ENCODE measurements at regions not wholly inside any gene's neighbourhood (a gene's known extent, or its start where the extent isn't known, plus 50 kb on each side); places are given as distances from the start of the nearest gene placed in this dataset.
"Not testable (repeated sequence)": the region's sequence is repeated elsewhere in the genome, so short reads cannot be mapped to it uniquely, and the experiment has no call there.

DNA sequence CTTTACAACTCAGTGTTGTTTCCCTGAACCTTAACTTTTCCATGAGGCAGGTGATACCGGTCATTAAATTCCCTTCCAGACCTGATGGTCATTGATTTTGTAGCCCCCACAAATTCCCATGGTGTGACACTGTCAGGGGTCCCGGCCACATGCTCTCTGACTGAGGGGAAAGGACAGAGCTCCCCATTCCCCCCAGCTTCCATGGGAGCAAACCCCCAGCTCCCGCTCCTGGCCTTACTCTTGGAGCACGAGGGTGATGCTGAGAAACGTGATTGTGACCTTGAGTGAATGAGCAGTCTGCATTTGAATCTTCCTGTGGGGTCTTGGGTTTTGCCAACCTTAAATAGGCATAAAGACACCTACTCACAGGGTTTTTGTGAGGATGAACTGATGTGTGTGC lies 366.8 kb downstream of the RPS6KC1 start:
- no peak for DNase-seq

DNA sequence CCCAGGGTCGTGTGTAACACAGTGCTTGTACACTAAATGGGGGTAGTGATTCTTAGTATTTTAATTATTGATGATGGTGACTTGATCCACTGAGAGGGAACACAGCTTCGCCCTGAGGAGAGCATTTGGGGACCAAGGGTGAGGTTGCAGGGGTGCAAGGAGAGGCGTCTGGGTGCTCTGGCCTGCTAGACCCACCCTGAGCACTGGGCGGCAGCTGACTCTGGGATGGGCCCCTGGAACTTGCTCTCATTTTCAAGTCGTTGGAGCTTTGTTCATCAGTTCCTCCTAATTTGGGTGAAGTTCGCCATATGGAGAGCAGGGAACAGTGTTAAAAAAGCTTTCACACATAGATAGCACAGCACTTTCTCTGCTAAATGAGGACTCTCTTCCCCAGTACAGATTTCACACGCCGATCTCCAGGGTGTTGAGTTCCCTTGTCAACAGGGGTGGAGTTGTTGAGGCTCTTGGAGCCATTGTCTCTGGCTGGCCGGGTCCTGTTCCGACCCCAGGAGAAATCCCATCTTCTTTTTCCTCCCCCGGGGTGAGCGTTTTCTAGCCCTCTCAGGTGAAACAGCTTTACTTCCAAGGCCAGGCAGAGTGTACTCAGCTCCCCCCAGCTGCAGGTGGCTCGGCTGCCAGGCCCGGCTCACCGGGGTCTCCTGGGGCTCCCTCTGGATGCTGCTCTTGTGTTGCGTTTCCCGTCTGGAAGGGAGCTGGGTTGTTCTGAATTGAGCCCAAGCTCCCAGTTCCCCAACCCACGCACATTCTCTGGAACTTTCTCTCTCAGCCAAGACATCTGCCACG lies 367.4 kb downstream of the RPS6KC1 start:
- DNase-seq, result no peak

GRCh38 chr1:213419401-213420030 lies 368.5 kb downstream of the RPS6KC1 start:
- no peak for DNase-seq

- not testable (repeated sequence) for DNase-seq
Observed at GRCh38 chr1:213421178-213421577, 370.1 kb downstream of the RPS6KC1 start.

- no peak for DNase-seq
Observed at GRCh38 chr1:213423041-213423440, 372.0 kb downstream of the RPS6KC1 start.

DNA sequence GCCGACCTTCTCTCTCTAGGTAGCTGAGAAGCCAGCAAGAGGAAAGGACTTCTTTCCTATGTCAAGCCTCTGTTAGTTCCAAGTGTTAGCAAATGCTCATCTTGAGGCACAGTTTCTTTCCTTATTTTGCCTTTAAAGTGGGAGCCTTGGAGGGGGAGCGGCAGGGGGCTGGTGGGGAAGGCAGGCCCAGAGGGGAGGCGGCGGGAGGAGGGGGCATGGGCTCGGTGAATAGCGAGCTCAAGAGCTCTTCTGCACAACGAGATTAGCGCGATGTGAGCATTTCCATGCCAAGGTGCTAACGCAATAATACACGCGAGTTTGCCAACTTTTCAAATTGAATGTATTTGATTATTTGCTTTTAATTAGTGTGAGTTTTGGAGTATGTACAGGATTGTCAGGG lies 372.6 kb downstream of the RPS6KC1 start:
- DNase-seq, result no peak

DNA sequence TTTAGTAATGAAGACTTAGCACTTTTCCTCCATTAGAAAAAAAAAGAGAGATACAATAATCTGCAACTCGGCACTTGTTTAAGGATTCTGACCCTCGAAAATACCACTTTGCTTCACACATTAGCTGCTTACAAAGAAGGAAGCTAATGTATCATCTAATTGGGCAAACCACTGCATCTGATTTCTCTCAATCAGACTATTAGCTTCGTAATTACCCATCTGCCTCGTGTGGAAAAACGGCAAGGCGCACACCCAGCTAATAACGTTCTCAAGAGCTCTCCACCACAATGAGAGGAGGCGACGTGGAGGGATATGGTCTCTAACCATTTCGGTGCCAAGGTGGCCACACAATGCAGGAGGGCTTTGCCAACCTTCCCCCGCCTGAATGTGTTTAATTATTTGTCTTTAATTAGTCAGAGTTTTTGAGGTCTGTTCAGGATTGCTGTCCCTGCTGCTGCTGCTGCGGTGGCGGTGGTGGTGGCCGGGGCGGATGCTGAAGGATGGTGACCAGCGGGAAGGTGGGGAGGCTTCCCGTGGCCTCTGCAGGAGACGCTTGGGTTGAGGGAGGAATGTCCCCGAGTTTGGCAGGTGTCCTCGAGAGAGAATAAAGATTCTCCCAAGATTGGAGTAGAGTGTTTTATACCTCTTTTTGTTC lies 374.5 kb downstream of the RPS6KC1 start:
- no peak for DNase-seq

- DNase-seq, result no peak
Observed at GRCh38 chr1:213429642-213430041, 378.6 kb downstream of the RPS6KC1 start.

DNA sequence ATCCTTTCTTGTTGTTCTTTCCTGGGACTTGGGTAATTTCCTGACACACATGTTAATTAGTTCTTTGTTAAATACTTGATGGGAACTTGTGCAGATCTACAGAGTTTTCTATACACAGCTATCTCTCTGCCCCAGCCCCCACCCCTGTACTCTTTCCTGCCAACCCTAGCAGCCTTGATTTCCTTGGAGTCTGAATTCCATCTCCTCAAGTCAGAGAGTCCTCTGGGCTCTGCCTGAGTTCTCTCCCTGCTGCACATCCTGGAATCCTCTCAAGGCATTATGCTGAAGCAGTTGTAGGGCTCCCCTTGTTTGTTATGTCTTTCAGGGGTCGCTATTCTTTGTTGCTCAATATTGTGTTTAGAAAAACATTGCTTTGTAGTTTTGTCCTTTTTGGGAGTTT lies 384.7 kb downstream of the RPS6KC1 start:
- DNase-seq, result no peak

GRCh38 chr1:213438339-213438738 lies 387.3 kb downstream of the RPS6KC1 start:
- no peak for DNase-seq

- no peak for DNase-seq
Observed at GRCh38 chr1:213439703-213440102, 388.7 kb downstream of the RPS6KC1 start.

DNA sequence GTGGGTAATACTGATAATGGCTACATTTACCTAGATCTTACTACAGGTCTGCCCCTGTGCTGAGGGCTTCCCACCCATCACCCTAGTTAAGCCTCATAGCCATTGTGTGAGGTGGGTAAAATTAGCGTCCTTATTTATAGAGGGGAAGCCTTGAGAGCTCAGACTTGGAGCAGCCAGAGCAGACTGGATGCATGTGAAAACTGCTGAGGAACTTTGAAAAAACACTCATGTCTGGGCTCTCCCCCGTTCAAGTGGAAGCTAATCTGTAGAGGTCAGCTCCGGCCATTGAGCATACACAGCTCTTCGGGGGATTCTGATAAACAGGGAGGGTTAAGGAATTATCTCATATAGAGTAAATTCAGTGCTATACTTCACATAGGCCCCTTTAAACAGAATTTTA lies 389.7 kb downstream of the RPS6KC1 start:
- no peak for DNase-seq

DNA sequence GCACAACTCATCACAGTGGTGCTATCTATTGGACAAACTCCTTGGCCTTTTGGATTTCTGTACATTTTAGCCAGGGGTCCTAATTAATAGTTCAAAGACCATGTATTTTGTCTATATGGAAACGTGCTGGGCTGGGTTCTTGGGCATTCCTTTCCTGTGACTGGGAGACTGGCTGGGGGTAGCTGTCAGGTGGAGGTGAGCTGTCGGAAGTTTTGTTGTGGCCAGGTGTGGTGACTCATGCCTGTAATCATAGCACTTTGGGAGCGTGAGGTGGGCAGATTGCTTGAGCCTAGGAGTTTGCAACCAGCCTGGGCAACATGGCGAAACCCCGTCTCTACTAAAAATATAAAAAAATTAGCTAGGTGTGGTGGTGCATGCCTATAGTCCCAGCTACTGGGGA lies 392.4 kb downstream of the RPS6KC1 start:
- DNase-seq, result no peak

DNA sequence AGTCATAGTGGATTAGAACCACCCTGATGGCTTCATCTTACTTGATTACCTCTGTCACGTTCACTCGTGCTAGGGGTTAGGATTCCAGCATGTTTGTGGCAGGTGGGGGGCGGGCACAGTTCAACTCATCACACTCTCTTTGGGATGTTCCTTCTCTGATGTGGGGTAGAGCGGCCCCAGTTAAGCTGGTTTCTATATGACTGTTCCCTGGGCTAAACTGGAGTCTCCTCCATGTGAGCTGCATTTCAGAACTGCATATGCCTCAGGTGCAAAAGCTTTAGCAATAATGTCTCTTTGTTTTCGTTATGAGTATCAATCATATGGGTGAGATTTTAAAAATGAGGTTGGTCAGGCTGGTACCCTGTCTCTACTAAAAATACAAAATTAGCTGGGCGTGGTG lies 393.2 kb downstream of the RPS6KC1 start:
- DNase-seq, result no peak

GRCh38 chr1:213446496-213446895 lies 395.5 kb downstream of the RPS6KC1 start:
- DNase-seq, result no peak

GRCh38 chr1:213448360-213448759 lies 397.3 kb downstream of the RPS6KC1 start:
- DNase-seq, result no peak

DNA sequence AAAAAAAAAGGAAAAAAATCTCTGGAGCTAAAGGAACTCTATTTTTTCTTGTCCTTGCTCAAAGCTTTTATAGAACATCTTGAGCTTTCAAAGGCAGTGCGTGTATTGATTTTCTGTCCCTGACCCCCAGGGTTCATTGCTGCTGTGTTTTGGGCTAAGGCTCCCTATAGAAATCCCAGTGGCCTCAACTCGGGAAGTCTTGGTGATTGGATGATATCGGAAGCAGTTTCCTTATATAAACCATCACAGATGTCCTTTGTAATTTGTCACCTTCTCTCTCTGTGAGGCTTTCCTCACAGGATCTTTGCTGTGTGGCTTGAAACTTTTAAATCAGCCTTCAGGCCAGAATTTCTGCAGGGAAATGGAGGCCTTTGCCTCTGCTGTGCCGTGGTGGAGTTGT lies 397.7 kb downstream of the RPS6KC1 start:
- DNase-seq, result no peak

DNA sequence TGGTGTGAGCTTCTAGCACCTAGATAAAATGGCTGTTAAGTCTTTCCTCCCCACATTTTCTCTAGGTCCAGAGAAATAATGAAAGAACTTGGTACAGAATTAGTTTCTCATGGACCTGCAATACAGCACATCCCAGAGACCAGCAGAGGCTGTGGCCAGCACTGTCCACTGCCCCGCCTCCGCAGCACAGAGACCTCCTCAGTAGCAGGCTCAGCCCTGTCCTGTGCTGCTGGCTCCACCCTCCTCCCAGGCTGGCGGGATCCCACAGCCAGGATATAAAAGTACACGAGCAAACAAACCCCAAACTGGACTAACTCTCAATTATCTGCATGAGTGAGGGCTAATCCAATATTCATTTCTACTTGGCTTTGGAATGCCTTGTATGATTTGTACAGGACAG lies 401.5 kb downstream of the RPS6KC1 start:
- DNase-seq, result no peak

- DNase-seq, result no peak
Observed at GRCh38 chr1:213457186-213457585, 406.1 kb downstream of the RPS6KC1 start.

DNA sequence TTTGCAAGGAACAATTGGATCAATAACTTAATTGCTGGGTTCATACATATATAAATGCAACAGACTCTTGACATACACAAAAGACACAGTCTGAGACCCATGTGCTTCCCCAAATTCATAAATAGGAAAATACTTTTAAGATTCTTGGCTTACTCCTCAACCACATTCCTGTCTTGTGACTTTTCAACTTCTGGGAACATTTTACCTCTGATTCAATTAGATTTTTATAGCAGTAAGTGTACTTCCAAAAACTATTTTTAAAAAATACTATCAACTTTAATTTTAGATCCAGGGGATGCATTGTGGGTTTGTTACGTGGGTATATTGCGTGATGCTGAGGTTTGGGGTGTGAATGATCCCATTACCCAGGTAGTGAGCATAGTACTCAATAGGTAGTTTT lies 406.7 kb downstream of the RPS6KC1 start:
- DNase-seq, result peak; percentile 2

DNA sequence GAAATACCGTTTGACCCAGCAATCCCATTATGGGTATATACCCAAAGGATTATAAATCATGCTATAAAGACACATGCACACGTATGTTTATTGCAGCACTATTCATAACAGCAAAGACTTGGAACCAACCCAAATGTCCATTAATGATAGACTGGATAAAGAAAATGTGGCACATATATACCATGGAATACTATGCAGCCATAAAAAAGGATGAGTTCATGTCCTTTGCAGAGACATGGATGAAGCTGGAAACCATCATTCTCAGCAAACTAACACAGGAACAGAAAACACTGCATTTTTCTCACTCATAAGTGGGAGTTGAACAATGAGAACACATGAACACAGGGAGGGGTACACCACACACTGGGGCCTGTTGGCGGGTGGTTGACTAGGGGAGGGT lies 411.3 kb downstream of the RPS6KC1 start:
- DNase-seq, result not testable (repeated sequence)

- no peak for DNase-seq
Observed at GRCh38 chr1:213464786-213465460, 413.9 kb downstream of the RPS6KC1 start.

DNA sequence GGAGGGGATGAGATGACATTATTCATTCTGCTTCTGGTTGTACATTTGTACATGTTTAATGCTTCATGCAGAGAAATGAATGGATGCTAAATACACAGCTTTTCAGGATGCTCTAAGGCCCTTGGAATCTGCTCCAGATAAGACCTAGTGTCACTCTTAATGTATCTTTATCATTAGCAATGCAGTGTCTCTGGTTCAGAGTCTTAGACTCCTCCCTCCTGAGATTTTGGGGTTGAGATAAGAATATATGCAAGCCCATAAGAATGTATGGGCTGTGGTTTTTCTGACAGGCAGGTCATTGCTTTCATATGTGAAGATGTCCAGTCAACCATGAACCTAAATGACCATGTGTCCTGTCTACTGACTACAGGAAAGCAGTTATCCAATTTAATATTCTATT lies 415.5 kb downstream of the RPS6KC1 start:
- DNase-seq, result peak; percentile 5
